ENCODE measurements at regions not wholly inside any gene's neighbourhood (a gene's known extent, or its start where the extent isn't known, plus 50 kb on each side); places are given as distances from the start of the nearest gene placed in this dataset.

- SMC1A ChIA-PET (ENCODE audit: uncharacterized antibody, unreplicated experiment): no interaction called here
- Histone ChIP-seq H2AFZ (ENCODE audit: control insufficient read depth, low read depth, low read length) (no peak overlapping the region), H3K9ac (ENCODE audit: control insufficient read depth, insufficient read depth, low read length) (no peak overlapping the region), H3K9me3 (replicated peaks; ENCODE audit: control insufficient read depth, insufficient read depth, low read length) (no peaks in the 10 kb centered on the region), H3K4me2 (ENCODE audit: control insufficient read depth, insufficient read depth) (no peak overlapping the region), H3K4me1 (ENCODE audit: control insufficient read depth, insufficient read depth, low read length) (no peaks in the 10 kb centered on the region), H3K36me3 (ENCODE audit: control insufficient read depth in 2 of 2, insufficient read depth in 2 of 2, low read length in 1 of 2) (no peaks in the 10 kb centered on the region), H4K20me1 (ENCODE audit: control insufficient read depth, insufficient read depth) (no peaks in the 10 kb centered on the region), H3K4me3 (no peak overlapping the region), H3K27ac (ENCODE audit: control insufficient read depth, insufficient read depth) (no peak overlapping the region), H3K79me2 (ENCODE audit: control insufficient read depth, insufficient read depth, low read length) (no peaks in the 10 kb centered on the region), H3K27me3 (replicated peaks in 1 of 2; ENCODE audit: control insufficient read depth in 2 of 2, insufficient read depth in 2 of 2, low read length in 1 of 2) (peaks cover 0 to 3% of the 10 kb centered on the region in 2 experiments)
- CTCF ChIA-PET: no interaction called here
- no TSS peak for BruUV-seq (replicated peaks)
- DNase-seq (ENCODE audit: low read depth, low spot score) (no peak), ATAC-seq (no peak), FAIRE-seq (no peak)
- in situ Hi-C loops (cut with MboI): no loop called here
- RAD21 ChIA-PET (ENCODE audit: unreplicated experiment): no interaction called here
- intact Hi-C loops (cut with micrococcal nuclease; ENCODE audit: unreplicated experiment): no loop called here
- WGBS (ENCODE audit: insufficient coverage, insufficient replicate concordance, low lambda C conversion rate, missing lambda C conversion rate): 43% methylated on average over 9 of the region's 9 CpGs
- POLR2A ChIA-PET: no interaction called here
- TF ChIP-seq RAD51 (IDR thresholded peaks at IDR 0.05): no peak
- no peak for TF ChIP-seq WRNIP1 (IDR thresholded peaks at IDR 0.05; ENCODE audit: borderline replicate concordance, low read depth, low read length)
- TF ChIP-seq CEBPZ (IDR thresholded peaks at IDR 0.05; ENCODE audit: low read depth, low read length): no peak
- no peak for TF ChIP-seq ZZZ3 (IDR thresholded peaks at IDR 0.05; ENCODE audit: control insufficient read depth, insufficient read length, low read depth)
- no peak for TF ChIP-seq USF2 (IDR thresholded peaks at IDR 0.05; ENCODE audit: borderline replicate concordance, low read depth, low read length)
- TF ChIP-seq POLR2A (IDR thresholded peaks at IDR 0.05; ENCODE audit: low read depth, low read length): no peak
- TF ChIP-seq RELB (IDR thresholded peaks at IDR 0.05; ENCODE audit: low read depth): no peak
- no peak for TF ChIP-seq E4F1 (IDR thresholded peaks at IDR 0.05; ENCODE audit: borderline replicate concordance, partially characterized antibody)
- no peak for TF ChIP-seq MTA2 (IDR thresholded peaks at IDR 0.05; ENCODE audit: low read depth)
- TF ChIP-seq ZBTB4 (CRISPR knock-in tag; IDR thresholded peaks at IDR 0.05): no peak
- no peak for TF ChIP-seq ZNF24 (IDR thresholded peaks at IDR 0.05)
- no peak for TF ChIP-seq ESRRA (IDR thresholded peaks at IDR 0.05; ENCODE audit: low read length)
Measured at GRCh38 chr1:201688514-201688913, 140.4 kb upstream of the IPO9 start.

Measured in GM12878 (cell line).